C4-2B (cell line): ENCODE measurements at regions not wholly inside any gene's neighbourhood (a gene's known extent, or its start where the extent isn't known, plus 50 kb on each side); places are given as distances from the start of the nearest gene placed in this dataset.

ENCODE experiments used
- CTCF ChIP-seq: fragments of 450-650 bp; conservative IDR thresholded peaks from 2 replicates; pipeline ENCODE4 v1.5.1; 2017; ENCODE audit warnings: mild to moderate bottlenecking
- ZFX ChIP-seq: fragments of 450-650 bp; IDR thresholded peaks from 2 replicates; pipeline ENCODE4 v1.6.1; 2017

DNA sequence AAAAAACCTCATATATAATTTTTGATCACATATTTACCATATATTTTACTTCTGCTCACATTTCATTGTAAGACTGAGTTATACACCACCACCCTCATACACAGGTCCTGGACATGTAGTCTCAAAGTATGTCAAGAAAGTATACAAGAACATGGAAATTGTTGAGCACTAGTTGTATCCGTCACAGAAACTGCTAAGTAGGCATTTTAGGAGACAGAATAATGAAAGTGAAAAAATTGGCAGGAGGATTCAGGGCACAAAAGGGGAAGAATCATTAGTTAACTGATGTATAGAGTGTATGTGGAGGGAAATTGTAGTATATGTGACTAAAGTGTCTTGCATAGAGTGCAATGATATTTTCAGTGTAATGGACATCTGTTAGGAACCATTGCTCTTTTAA lies 458.8 kb downstream of the TFAP2B start:
- TF ChIP-seq CTCF, result no peak
- no peak for TF ChIP-seq ZFX
